Prostate gland (tissue), 2 donors: ENCODE measurements at regions not wholly inside any gene's neighbourhood (a gene's known extent, or its start where the extent isn't known, plus 50 kb on each side); places are given as distances from the start of the nearest gene placed in this dataset.

Source experiments
- POLR2A ChIP-seq: fragments of 450-650 bp; IDR thresholded peaks from one replicate; pipeline ENCODE4 v1.6.1; 2016; ENCODE audit warnings: antibody characterized with exemption, mild to moderate bottlenecking
- TF ChIP-seq, protein P1 (sequence below), 4 experiments: fragments of 200-600 bp in 2 of 4; fragments of 450-650 bp in 2 of 4; sonication (generic) in 2 of 4; IDR thresholded peaks; 1 replicate in 3 of 4; 2 replicates in 1 of 4; pipeline ENCODE4 v1.5.1; 2016 to 2019; ENCODE audit warnings: antibody characterized with exemption in 4 of 4, mild to moderate bottlenecking in 2 of 4, moderate library complexity in 2 of 4

DNA sequence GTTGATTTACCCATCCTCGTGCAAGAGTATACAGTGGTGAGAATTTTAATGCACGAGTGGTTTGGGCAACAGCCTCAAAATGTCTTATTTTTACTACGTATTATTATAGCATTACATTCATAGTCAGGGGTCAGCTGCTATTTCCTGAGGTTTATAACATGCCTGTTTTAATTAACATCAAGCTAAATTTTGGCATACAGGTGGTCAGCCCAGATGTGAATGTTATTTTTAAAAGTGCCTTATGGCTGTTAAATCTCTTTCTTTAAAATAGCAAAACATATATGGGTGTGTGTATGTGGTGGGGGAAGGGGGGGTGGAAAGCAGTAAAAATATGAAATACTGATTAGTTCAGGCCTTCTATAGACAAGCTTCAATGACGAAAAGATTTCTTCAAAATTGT, 424.5 kb upstream of the CLINT1 start:
- TF ChIP-seq, protein P1, sequence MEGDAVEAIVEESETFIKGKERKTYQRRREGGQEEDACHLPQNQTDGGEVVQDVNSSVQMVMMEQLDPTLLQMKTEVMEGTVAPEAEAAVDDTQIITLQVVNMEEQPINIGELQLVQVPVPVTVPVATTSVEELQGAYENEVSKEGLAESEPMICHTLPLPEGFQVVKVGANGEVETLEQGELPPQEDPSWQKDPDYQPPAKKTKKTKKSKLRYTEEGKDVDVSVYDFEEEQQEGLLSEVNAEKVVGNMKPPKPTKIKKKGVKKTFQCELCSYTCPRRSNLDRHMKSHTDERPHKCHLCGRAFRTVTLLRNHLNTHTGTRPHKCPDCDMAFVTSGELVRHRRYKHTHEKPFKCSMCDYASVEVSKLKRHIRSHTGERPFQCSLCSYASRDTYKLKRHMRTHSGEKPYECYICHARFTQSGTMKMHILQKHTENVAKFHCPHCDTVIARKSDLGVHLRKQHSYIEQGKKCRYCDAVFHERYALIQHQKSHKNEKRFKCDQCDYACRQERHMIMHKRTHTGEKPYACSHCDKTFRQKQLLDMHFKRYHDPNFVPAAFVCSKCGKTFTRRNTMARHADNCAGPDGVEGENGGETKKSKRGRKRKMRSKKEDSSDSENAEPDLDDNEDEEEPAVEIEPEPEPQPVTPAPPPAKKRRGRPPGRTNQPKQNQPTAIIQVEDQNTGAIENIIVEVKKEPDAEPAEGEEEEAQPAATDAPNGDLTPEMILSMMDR (IDR thresholded peaks at IDR 0.05): no peak
- no peak for TF ChIP-seq POLR2A
